ENCODE measurements at regions not wholly inside any gene's neighbourhood (a gene's known extent, or its start where the extent isn't known, plus 50 kb on each side); places are given as distances from the start of the nearest gene placed in this dataset.

DNA sequence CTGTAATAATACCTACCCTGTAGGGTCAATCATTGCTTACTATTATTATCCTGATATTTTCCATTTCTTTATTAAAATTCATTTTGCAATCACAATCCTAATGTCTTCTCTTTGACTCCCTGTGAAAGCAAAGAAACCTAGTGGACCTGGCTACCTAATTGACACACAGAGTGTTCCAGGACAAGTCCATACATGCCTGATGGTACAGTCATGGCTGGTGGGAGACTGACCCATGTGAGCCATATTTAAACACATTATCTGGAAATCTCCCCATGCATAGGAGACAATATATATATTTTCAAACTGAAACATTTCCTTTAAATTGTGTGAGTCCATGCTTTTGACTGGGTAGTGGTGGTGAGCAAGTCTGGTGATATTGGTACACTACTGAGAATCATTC, 230.6 kb upstream of the DACH1 start:
- Histone ChIP-seq H3K9ac (ENCODE audit: low read length) (no peak overlapping the region), H3K36me3 (ENCODE audit: insufficient read depth, low read length) (no peaks in the 10 kb centered on the region), H2AFZ (ENCODE audit: low read length) (no peak overlapping the region), H3K27me3 (ENCODE audit: insufficient read depth, low read length) (no peaks in the 10 kb centered on the region), H4K20me1 (ENCODE audit: insufficient read depth, low read length) (no peaks in the 10 kb centered on the region), H3K4me3 (ENCODE audit: low read depth, low read length, poor library complexity, severe bottlenecking) (no peak overlapping the region), H3K27ac (ENCODE audit: low read depth, low read length, poor library complexity, severe bottlenecking) (no peak overlapping the region), H3K9me3 (ENCODE audit: low read length) (no peaks in the 10 kb centered on the region), H3K9me2 (ENCODE audit: low read depth, low read length) (no peaks in the 10 kb centered on the region), H3K4me1 (ENCODE audit: insufficient read depth, low read length, severe bottlenecking) (no peaks in the 10 kb centered on the region), H3K79me2 (ENCODE audit: insufficient read depth, low read length) (no peaks in the 10 kb centered on the region), H3K4me2 (ENCODE audit: low read length) (no peak overlapping the region), H3F3A (ENCODE audit: insufficient read depth, low read length) (no peaks in the 10 kb centered on the region)
- no peak for TF ChIP-seq CTCF (IDR thresholded peaks at IDR 0.05; ENCODE audit: low read length)
- no peak for TF ChIP-seq EZH2 (IDR thresholded peaks at IDR 0.05; ENCODE audit: borderline replicate concordance, low read length)

DNA sequence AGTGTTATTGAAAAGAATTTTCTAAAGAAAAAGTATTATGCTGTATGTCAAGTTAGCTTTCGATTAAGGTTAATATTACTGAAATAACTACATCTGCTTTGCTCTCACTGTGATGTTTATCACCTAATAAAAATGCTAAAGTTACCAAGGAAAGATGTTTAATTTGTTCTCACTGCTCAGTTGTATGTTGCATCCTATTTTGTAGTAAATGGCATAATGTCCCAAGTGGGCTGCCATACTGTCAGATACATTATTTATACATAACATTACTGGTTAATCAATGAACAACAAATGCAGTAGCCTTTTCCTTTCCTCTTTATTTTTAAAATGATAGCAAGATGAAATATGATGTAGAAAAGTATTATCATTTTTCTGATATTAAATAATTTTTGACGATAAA, 226.3 kb upstream of the DACH1 start:
- Histone ChIP-seq H3K4me3 (ENCODE audit: low read depth, low read length, poor library complexity, severe bottlenecking) (no peak overlapping the region), H3K4me1 (ENCODE audit: insufficient read depth, low read length, severe bottlenecking) (no peaks in the 10 kb centered on the region), H2AFZ (ENCODE audit: low read length) (no peak overlapping the region), H3K9me2 (ENCODE audit: low read depth, low read length) (no peaks in the 10 kb centered on the region), H3K9me3 (ENCODE audit: low read length) (no peaks in the 10 kb centered on the region), H3K27me3 (ENCODE audit: insufficient read depth, low read length) (no peaks in the 10 kb centered on the region), H4K20me1 (ENCODE audit: insufficient read depth, low read length) (no peaks in the 10 kb centered on the region), H3K27ac (ENCODE audit: low read depth, low read length, poor library complexity, severe bottlenecking) (no peak overlapping the region), H3K4me2 (ENCODE audit: low read length) (no peak overlapping the region), H3F3A (ENCODE audit: insufficient read depth, low read length) (no peaks in the 10 kb centered on the region), H3K9ac (ENCODE audit: low read length) (no peak overlapping the region), H3K36me3 (ENCODE audit: insufficient read depth, low read length) (no peaks in the 10 kb centered on the region), H3K79me2 (ENCODE audit: insufficient read depth, low read length) (no peaks in the 10 kb centered on the region)
- TF ChIP-seq CTCF (IDR thresholded peaks at IDR 0.05; ENCODE audit: low read length) (no peak), EZH2 (IDR thresholded peaks at IDR 0.05; ENCODE audit: borderline replicate concordance, low read length) (no peak)

DNA sequence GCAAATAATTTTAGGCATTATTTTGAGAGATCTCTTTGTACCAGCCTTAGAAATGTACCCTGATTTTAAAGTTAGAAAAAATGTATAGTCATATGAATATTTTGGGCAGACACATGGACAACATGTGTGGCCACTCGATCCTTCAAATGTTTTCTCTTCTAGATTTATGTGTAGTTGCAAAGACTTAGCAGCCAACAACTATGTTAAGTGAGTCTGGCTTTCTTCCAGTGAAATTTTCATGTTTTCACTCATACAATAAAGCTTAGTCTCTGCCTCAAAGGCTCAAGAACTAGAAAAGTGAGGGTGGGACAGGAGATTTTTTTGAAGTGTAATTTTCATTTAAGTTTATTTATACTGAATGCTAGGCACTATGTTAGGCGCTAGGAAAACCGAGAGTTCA, 207.7 kb upstream of the DACH1 start:
- Histone ChIP-seq H2AFZ (ENCODE audit: low read length) (no peak overlapping the region), H3K4me2 (ENCODE audit: low read length) (no peak overlapping the region), H3K9me3 (ENCODE audit: low read length) (no peaks in the 10 kb centered on the region), H3K79me2 (ENCODE audit: insufficient read depth, low read length) (no peaks in the 10 kb centered on the region), H4K20me1 (ENCODE audit: insufficient read depth, low read length) (no peaks in the 10 kb centered on the region), H3K27me3 (ENCODE audit: insufficient read depth, low read length) (0 out of 2 replicates have a peak, but pooled peaks cover 4% of the 10 kb centered on the region), H3K36me3 (ENCODE audit: insufficient read depth, low read length) (no peaks in the 10 kb centered on the region), H3K4me1 (ENCODE audit: insufficient read depth, low read length, severe bottlenecking) (no peaks in the 10 kb centered on the region), H3K27ac (ENCODE audit: low read depth, low read length, poor library complexity, severe bottlenecking) (no peak overlapping the region), H3K9me2 (ENCODE audit: low read depth, low read length) (no peaks in the 10 kb centered on the region), H3F3A (ENCODE audit: insufficient read depth, low read length) (no peaks in the 10 kb centered on the region), H3K4me3 (ENCODE audit: low read depth, low read length, poor library complexity, severe bottlenecking) (no peak overlapping the region), H3K9ac (ENCODE audit: low read length) (no peak overlapping the region)
- no peak for TF ChIP-seq CTCF (IDR thresholded peaks at IDR 0.05; ENCODE audit: low read length)
- TF ChIP-seq EZH2 (IDR thresholded peaks at IDR 0.05; ENCODE audit: borderline replicate concordance, low read length), result no peak

All from OCI-LY1 (cell line).